GM04504 (cell line): ENCODE measurements at regions not wholly inside any gene's neighbourhood (a gene's known extent, or its start where the extent isn't known, plus 50 kb on each side); places are given as distances from the start of the nearest gene placed in this dataset.

ENCODE experiments used
- DNase-seq: peaks from one replicate; pipeline ENCODE4 v3.0.0-alpha.2; 2012; ENCODE audit warnings: low read depth

DNA sequence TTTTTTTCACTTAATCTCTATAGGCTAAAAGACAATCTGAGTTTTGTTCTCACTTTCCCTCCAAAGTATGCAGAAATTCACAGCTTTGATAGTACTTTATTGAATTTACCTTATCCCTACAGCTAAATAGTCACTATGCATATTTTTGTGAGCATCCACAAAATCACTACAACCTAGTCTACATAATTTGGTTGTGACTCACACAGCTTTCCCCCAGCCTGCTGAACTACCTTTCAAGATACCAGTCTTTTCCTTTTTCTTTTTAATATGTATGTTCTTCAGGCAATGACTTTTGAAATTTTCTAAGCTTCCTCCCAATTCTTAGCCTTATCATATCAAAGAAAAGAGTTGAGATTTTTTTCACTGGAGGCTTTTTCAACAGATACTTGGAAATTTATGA lies 347.3 kb upstream of the CDH6 start:
- DNase-seq: no peak

DNA sequence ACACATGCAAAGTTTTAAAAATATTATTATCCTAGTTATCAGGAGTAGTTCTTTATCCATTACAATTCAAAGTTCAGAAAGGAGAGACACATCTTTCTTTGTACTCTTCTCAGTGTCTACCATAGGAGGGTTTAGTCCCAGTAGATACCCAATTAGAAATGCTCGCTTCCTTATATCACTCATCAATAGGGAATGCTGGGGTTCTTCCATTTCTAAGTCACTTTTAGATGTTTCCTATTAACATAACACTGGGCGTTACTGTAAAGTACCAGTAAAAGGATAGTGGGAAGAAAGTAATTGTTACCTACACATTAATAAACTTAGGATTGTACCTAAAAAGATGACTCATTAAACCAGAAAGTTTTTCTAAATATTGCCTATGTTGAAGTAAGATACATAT lies 348.3 kb upstream of the CDH6 start:
- no peak for DNase-seq

DNA sequence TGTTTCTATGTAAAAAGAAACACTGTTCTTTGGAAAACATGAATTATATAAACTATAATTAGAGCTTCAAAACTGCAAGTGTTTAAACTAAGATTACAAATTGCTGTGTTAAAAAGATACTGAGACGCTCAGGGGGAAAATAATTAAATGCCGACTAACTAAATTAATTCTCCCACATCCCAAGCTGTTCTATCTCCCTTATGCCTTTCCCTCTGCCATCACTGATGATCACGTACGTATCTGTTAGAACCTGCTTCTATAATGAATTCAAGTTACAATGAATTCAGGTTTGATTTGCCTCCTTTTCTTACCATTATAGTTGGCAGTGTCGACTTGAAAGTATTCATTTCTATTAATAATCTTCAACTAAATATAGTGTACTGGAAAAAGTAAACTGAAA lies 349.9 kb upstream of the CDH6 start:
- DNase-seq: no peak

DNA sequence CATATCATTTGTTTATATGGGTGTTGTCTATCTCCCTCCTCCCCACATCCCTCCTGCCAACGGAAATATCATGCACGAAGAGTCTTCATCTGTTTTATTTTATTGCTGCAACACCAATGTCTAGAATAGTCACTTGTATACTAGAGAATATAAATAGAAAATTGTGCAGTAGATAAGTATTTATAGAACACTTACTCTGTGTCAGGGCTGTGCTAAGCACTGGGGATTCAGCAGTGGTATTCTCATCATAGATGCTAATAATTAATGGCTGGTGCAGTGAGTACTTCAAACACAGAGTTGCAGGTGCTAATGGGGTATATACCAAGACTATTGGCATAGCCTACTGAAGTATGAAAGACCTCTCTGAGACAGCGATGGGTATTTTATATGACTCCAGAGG lies 353.5 kb upstream of the CDH6 start:
- DNase-seq: no peak

DNA sequence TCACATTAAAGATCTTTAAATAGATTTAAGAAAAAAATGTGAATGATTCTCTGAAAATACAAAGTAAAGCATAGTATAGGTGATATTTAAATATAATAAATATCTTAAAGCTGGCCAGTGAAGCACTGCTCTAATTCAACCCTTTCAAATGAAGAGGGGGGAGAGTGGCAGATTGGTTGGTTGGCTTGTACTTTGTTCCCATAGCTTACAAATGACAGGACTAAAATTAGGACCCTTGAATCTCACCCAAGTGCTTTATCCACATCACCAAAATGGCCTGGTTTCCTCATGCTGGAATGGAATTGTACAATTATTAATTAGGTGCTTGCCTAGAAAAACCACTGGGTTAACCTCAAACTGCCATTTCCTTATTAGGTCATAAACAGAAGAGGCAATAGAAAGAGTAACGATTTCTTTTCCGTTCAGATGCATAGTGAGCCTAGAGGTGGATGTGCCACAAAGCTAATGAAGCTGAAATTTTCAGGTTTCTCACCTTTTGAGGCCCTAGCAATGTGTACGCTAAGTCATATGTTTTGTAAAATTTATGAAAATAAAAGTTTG lies 354.5 kb upstream of the CDH6 start:
- DNase-seq: no peak

DNA sequence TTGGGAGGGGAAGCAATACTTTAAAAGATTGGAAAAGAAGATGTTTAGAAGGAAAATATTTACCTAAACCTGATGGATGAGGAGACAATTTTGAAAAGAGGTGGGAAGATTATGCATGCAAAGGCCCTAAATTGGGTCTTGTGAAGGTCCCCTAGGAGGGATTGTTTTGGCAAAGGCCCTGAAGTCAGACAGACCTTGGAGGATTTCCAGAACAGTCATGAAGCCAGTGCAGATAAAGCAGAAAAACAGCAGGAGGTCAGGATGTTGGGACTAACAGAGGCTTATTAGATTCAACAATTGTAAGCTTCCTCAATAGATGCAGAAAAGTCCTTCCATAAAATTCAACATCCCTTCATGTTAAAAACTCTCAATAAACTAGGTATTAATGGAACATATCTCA lies 361.0 kb upstream of the CDH6 start:
- no peak for DNase-seq

DNA sequence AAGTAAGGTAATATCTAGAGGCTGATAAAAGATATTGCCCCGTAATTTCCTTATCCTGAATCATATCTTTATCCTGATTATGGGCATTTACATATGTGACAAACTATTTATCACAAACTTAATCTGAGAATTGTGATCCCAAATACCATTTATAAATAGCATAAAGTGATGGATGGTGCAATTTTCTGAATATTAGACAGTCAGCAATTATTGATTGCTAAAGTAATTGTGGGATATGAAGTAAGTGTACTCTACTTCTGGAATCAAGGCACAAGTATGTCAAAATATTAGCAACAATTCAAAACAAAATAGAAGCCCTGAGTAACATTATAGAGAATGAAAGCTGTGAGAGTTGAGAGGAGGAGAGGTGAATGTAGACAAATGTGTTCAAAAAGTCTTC lies 361.9 kb upstream of the CDH6 start:
- DNase-seq: no peak

DNA sequence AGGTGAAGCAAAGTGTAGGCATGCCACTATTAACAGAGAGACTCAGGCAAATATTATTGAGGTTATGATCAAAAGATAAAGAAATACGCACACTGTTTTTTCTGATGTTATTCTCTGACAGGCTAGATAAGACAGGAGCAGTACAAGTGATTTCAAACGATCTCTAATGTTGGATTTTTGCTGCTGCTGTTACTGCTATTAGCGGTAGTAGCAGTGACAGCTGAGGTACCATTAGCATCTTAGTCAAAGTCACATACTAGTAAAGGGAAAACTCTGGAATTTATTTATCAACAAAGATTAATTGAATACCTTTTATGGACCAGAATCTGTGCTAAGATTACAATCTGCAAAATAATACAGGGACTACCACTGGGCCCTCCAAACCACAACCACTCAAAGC lies 362.4 kb upstream of the CDH6 start:
- DNase-seq: no peak

DNA sequence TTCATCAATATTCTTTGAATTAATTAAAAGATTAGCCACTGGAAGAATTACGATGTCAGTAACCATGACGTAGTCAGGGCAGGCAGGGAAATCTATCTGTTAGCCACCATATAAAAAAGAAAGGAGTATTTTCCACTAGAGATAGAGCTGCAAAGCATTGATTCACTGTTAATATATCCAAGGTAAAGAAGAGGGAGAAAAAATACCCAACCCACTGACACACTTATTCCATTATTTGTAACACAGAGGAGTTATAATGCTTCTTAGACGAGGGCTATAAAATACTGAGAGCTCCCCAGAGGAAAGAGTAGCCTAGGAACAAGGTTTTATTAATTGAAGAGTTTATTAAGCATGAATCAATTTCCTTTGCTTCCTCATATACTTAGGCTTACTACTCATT lies 382.2 kb upstream of the CDH6 start:
- no peak for DNase-seq

DNA sequence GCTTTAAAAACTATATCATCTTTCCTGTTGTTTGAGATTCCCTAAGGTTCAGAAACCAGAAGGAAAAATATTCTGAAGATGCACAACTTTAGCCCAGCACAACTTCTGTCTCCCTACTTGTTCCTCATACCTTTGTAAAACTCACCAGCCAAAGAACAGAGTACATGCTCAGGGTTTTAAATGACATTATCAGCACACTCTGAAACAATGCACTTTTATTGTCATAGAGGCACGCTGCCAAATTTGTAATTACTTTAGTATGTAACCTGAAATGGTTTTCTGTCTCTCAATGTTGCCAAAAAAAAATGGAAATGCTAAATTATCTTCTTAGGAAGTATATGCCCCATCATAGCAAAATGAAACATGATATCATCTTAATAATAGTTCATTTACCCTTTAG lies 383.6 kb upstream of the CDH6 start:
- DNase-seq: no peak

DNA sequence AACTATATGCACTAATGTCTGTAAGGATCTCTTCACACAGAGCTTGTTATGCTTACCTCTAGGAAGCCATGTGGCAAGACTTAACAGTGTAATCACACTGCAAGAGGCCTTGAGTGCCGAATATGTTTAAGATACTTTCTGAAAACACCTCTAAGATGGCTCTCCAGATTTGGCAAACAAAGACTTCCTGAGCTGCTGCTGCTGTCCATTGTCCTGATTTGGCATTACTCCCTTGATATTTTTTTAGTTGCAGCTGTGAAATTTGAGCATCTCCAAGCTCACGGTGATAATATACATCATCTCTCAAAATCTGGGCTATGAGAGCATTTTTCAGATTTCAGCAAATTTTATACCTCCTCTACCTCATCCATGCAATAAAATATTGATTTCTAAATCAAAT lies 384.5 kb upstream of the CDH6 start:
- DNase-seq: no peak

DNA sequence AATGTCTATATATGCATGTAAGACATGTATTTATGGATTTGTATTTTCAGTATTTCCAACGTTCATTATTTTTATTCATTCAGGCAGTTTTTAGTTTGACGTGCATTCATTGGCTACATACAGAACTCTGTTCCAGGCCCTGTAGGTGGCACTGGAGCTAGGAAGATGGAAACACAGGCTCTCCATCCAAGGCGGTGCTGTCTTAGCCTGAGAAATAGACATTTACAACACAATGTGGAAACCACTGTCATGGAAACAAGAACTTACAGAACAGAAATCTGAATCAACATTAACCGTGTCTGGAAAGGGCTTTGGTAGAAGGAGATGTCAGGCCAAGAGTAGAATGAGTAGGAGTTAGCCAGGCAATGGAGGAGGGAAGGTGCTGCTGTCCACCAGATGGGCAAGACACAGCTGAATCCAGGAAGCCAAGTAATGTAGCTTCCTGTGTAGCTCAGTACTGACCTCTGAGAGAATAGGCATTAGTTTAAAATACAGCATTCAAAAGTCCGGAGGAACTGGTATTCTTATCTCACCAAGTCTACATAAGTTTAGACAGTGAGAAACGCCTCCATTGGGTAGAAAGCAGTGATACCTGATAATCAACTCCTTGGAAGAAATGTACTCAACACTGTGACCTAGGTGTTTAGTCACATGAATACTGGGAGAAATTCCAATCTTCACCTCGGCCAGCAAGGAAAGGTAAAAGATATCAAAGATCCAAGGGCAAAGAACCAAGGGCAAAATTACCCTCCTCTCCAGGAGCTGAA lies 388.6 kb upstream of the CDH6 start:
- DNase-seq: no peak

DNA sequence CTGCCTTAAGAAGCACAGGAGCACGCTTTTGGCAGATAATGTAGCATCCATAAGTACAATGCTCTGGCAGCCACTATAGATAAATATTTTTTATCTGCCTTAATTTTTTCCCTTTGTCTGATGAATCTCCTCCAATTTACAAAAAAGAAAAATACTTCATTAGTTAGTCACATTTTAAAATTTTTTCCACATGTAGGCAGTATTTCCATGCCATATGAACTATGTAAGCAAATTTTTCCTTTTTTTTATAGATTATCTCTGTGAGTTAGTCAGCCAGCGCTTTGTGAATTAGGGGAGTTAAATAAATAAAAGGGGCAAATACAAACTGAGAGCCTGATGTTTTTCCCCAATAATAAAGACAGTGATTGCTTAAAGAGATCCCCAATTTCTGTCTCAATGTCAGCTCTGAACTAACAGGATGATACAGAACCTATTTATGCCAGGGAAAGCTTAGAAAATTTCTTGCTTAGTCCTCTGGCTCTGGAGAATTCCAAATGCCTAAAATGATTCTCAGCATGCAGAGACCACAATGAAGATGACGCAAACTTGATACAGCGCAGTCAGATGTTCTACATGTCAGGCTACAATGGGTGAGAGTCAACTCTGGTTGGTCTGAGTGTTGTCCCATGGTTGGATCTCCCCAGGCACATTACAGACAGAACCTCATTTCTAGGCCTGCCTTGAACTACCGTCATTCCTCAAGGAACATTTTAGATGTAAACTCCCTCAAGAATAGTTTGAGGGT lies 390.4 kb upstream of the CDH6 start:
- no peak for DNase-seq

DNA sequence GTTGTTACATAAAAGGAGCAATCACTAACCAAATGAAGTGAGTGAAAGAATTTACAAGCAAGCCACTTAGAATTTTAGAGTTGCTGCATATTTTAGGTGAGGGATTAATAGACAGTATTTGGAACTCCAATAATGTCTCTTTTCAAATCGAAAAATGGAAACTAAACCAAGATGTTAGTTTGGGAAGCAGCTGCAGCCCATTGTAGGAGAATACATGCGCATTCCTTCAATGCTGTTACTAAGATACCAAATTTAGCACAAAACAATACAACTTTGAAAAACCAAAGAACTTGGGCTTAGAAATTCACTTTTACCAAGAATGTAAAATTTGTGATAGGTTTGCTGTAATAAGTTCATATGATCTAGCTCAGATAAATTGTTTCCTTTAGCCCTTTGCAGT lies 411.8 kb upstream of the CDH6 start:
- DNase-seq: no peak

DNA sequence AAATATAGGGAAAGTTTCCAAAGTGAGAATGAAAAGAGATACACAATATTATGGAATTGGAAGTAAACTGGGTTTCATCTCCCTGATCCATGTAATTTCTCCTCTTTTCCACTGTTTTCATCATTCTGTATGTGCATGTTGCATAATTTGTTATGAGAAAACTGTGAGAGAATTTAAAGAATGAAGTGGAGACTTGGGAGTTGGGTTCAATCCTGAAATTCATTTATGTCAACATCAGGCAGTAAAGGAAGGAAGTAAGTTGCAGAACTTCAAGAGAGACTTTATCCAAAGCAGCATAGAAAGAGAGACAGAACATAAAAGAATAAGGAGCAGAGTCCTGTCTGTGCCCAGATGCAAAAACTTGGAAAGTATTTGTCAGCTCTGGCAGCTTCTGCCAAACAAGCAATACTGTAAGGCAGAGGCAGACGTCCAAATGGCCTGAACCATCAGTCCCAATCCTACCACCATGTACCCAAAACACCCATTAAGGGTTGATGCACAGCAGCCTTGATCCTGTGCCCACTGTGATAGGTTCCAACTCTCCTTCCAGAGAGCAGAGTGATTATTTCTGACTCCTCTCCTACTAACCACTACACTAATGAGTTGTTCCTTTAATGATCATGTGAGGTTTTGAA lies 425.3 kb upstream of the CDH6 start:
- DNase-seq: no peak

DNA sequence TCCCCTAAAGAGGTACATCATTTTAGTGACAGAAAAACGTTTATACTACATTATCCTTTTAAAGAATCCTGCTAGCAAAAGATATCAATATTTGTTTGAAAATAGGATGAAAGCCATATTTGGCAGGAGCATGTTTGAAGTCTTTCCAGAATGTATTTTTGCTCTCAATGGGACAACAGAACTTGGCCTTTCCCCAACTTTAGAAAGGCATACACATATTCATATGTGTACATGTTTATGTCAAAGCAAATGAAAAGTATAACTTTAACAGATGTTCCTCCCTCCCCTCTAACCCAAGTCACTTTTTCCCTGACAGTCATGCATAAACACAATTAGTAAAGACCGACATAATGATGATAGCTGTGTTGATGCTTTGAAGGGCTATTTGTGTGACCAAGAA lies 427.8 kb upstream of the CDH6 start:
- no peak for DNase-seq

DNA sequence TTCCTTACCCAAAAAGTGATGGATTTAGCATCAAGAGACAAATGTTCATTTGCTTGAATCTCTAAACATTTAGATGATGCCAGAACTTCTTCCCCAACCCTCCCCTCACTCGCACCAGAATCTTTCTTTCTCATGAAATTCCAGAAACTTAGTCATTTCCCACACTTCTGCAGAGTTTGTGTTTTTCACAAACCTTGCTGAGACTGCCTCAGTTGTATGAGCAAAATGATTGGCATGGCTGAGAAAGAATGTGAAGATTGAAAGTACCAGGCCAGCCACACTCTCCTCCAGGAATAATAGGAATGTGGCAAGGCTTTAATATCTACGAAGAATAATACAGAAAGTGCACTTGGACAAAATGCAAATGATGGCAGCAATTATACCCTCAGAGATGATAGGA lies 428.3 kb upstream of the CDH6 start:
- DNase-seq: no peak

DNA sequence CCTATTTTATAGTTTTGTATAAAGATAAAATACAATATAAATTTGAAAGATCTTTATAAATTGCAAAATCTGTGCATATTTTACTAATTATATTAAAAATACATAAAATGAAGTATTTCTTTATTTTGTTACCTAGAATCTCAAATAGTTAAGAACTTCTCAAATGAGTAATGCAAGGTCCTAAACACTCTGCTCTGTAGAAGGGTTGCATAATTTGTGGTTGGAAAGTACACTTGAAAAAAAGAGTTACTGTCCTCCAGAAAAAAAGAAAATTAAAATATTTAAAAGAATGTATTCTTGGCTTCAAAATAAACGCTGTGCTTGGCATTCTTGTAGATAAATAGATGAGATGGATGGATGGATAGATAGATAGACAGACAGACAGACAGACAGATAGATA lies 428.8 kb upstream of the CDH6 start:
- DNase-seq: no peak

DNA sequence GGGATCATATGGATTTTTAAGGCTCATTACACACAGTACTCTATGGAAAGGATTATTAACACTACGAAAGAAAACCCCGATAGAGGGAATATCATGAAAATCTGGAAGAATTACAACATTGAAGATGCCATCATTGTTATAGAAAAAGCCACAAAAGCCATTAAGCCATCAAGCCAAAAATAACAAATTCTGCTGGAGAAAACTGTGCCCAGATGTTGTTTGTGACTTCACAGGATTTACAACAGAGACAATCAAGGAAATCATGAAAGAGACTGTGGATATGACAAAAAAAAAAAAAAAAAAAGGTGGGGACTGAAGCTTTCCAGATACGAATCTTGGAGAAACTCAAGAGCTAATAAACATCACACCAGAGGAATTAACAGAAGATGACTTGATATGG lies 433.8 kb upstream of the CDH6 start:
- DNase-seq: no peak

DNA sequence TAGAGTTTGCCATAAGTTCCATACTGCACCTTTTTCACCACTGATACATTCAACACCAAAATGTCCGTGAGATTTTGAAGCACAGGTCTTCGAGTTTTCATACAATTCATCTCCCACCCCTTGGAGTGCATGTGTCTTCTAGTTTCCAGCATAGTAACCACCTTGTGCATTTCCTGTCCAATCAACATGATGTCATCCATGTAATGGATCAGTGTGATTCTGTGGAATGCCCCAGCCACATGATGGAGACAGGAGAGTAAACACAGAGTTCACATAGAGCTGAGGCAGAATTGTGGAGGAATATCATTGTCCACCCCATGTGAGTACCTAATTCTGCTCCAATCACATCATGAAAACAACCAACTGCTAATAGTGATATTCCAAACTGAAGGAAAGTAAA lies 441.5 kb upstream of the CDH6 start:
- DNase-seq: no peak

DNA sequence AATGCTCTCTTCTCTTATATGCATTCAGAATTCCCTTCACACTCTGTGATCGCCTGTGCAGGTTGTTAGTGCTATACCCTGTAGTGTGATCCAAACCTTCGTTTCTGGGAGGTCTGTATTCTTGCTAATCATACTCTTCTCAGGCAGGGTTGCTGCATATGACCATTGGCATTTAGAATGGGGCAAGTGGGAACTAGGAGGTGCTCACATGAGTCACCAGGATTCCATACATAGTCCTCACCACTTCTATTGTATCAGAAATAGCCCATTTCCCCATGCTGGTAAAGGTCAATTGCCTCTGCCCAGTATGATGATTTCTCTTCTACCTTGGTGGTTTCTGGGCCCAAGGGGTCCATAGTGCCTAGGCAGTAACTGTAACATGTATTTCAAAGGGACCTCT lies 443.5 kb upstream of the CDH6 start:
- DNase-seq: no peak

DNA sequence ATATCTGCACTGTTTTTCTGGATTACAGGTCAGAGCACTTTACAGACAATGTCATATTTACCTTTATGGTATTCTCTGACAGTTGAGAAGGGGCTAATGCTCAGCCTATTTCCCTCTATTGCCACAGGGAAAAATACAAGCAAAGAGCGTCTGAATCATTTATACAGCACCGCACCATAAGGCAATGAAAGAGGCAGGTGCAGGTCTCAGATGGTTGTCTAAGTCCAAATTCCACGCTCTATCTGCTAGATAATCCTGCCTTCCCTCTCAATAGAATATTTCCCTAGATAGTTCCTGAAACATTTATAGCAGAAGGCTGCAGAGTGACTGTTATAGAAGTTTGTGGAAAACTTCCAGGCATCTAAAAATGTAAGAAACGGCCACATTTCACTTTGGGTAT lies 446.1 kb upstream of the CDH6 start:
- no peak for DNase-seq

DNA sequence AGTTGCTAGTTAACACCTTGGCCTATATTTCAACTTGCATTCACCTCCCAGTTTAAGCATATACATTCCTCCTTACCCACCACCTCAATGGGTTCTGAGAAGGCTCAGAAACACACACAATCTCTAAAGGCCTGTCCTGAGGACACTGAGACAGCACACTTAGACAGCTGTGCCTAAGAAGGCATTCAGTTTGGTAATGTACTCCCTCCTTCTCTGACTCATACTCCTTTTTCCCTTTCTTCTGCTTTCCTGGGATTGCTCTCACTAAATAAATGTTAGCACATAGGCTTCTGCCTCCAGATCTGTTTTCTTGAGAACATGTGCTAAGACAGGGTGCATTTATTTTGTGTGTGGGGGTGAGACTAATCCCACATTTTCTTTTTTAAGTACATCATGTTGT lies 456.8 kb upstream of the CDH6 start:
- no peak for DNase-seq
